D341Med (cell line): ENCODE measurements at regions not wholly inside any gene's neighbourhood (a gene's known extent, or its start where the extent isn't known, plus 50 kb on each side); places are given as distances from the start of the nearest gene placed in this dataset.

ENCODE experiments used
- DNase-seq: peaks from one replicate; pipeline ENCODE4 v3.0.0; 2012; ENCODE audit warnings: low spot score

DNA sequence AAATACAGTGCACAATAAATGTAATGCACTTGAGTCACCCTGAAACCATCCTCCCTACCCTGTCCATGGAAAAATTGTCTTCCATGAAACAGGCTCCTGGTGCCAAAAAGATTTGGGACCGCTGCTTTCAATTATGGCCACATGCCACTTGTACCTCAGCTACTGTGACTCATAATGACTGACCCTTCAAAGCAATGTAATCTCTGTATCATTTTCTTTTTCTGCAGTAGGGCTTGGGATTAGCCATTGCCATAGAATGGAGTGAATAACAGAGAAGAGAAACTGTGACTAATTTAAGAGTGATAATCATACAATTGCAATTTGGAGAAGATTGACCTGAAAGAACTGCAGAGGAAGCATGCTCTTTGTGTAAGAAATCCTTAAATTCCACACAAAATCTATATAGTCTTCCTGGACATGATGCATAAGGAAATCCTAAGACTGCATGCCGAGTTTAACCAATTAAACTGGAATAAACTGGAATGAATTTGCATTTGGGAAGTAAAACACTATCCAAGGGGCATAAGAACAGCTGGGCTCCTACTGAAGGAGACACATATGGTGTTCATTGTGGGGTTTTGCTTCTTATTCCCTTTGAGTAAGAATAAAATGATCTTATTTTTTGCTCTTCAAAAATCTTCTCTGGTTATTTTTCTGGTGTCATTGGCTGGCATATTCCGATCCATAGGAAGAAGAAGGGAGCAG, 59.5 kb upstream of the SLC7A1 start:
- no peak for DNase-seq

DNA sequence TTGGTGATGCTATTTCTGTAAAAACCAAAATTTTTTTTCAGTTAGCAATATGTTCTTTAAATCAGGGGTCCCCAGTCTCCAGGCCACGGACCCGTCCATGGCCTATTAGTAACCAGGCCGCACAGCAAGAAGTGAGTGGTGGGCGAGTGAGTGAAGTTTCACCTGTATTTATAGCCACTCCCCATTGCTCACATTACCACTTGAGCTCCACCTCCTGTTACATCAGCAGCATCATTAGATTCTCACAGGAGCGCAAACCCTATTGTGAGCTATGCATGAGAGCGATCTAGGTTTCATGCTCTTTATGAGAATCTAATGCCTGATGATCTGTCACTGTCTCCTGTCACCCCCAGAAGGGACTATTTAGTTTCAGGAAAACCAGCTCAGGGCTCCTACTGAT, 58.9 kb upstream of the SLC7A1 start:
- DNase-seq = no peak

DNA sequence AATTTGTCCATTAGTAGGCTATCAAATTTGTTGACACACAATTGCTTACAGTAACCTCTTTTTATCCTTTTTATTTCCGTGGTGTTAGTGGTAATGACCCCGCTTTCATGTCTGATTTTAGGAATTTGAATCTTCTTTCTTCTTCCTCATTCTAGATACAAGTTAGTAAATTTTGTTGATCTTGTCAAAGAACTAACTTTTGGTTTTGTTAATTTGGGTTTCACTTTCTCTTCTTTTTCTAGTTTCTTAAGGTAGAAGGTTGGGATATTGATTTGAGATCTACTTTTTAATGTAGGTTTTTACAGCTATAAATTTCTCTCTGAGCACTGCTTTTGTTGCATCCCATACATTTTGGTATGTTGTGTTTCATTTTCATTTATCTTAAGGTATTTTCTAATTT, 53.3 kb upstream of the SLC7A1 start:
- DNase-seq = no peak
